ENCODE measurements at regions not wholly inside any gene's neighbourhood (a gene's known extent, or its start where the extent isn't known, plus 50 kb on each side); places are given as distances from the start of the nearest gene placed in this dataset.

DNA sequence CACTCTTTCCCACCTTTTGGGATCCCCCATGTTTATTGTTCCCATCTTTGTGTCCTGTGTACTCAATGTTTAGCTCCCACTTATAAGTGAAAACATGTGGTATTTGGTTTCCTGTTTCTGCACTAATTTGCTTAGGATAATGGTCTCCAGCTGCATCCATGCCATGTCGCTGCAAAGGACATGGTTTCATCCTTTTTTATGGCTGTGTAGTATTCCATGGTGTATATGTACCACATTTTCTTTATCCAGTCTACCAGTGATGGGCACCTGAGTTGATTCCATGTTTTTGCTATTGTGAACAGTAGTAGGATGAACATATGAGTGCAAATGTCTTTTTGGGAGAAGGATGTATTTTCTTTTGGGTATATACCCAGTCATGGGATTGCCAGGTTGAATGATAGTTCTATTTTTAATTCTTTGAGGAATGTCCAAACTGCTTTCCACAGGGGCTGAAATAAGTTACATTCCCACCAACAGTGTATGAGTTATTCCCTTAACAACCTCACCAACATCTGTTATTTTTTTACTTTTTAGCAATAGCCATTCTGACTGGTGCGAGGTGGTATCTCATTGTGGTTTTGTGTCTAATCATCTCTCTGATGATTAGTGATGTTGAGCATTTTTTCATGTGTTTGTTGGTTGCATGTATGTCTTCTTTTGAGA lies 55.7 kb upstream of the MEDAG start:
- ATAC-seq (no peak), FAIRE-seq (no peak), DNase-seq (ENCODE audit: low read depth, low spot score) (no peak)
- Histone ChIP-seq H3K4me2 (ENCODE audit: control insufficient read depth, insufficient read depth) (no peak overlapping the region), H3K27ac (ENCODE audit: control insufficient read depth, insufficient read depth) (no peak overlapping the region), H2AFZ (ENCODE audit: control insufficient read depth, low read depth, low read length) (no peak overlapping the region), H3K27me3 (replicated peaks in 1 of 2; ENCODE audit: control insufficient read depth in 2 of 2, insufficient read depth in 2 of 2, low read length in 1 of 2) (no peaks in the 10 kb centered on the region), H3K9ac (ENCODE audit: control insufficient read depth, insufficient read depth, low read length) (no peak overlapping the region), H3K79me2 (ENCODE audit: control insufficient read depth, insufficient read depth, low read length) (no peaks in the 10 kb centered on the region), H3K4me3 (no peak overlapping the region), H3K36me3 (ENCODE audit: control insufficient read depth in 2 of 2, insufficient read depth in 2 of 2, low read length in 1 of 2) (no peaks in the 10 kb centered on the region), H3K4me1 (ENCODE audit: control insufficient read depth, insufficient read depth, low read length) (peaks cover 12% of the 10 kb centered on the region), H4K20me1 (ENCODE audit: control insufficient read depth, insufficient read depth) (no peaks in the 10 kb centered on the region), H3K9me3 (replicated peaks; ENCODE audit: control insufficient read depth, insufficient read depth, low read length) (no peaks in the 10 kb centered on the region)
- SMC1A ChIA-PET (ENCODE audit: uncharacterized antibody, unreplicated experiment), result no interaction called here
- no peak for TF ChIP-seq CHD1 (IDR thresholded peaks at IDR 0.05; ENCODE audit: low read depth, low read length)
- no peak for TF ChIP-seq MXI1 (IDR thresholded peaks at IDR 0.05; ENCODE audit: low read depth, low read length)
- TF ChIP-seq TCF7 (IDR thresholded peaks at IDR 0.05; ENCODE audit: borderline replicate concordance), result no peak
- POLR2A ChIA-PET, result no interaction called here
- CTCF ChIA-PET, result interaction anchor here (3.4 kb wide), 1 partner anchor 15 kb away, joined by 19 read pairs; no protein-coding TSS in a partner anchor
- 48% methylated on average over 2 of the region's 2 CpGs for WGBS (ENCODE audit: insufficient coverage, insufficient replicate concordance, low lambda C conversion rate, missing lambda C conversion rate)
- no TSS peak for BruUV-seq (replicated peaks)
- intact Hi-C loops (cut with micrococcal nuclease; ENCODE audit: unreplicated experiment), result no loop called here
- RAD21 ChIA-PET (ENCODE audit: unreplicated experiment), result no interaction called here
- in situ Hi-C loops (cut with MboI), result no loop called here

DNA sequence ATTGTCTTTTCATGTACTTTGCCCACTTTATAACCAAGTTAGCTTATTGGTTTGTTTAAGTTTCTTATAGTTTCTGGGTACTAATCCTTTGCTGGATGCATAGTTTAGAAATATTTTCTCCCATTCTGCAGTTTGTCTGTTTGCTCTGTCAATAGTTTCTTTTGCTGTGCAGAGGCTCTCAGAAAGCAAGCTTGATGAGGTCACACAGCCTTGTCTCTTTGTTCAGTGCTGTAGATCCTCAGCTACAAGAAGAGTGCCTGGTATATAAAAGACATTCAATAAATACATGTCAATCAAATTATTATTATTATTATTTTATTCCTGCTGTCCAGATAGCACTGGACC lies 55.2 kb upstream of the MEDAG start:
- H2AFZ ChIP-seq (ENCODE audit: control insufficient read depth, low read depth, low read length), result no peak overlapping the region
- CTCF ChIA-PET, result interaction anchor here (3.4 kb wide), 1 partner anchor 15 kb away, joined by 19 read pairs; no protein-coding TSS in a partner anchor
- POLR2A ChIA-PET, result interaction anchor here (0.8 kb wide), 1 partner anchor 465 kb away, joined by 5 read pairs; no protein-coding TSS in a partner anchor
- no peak for ATAC-seq
- no peaks in the 10 kb centered on the region for H4K20me1 ChIP-seq (ENCODE audit: control insufficient read depth, insufficient read depth)
- H3K36me3 ChIP-seq (ENCODE audit: control insufficient read depth in 2 of 2, insufficient read depth in 2 of 2, low read length in 1 of 2), result no peaks in the 10 kb centered on the region
- TF ChIP-seq MTA2 (IDR thresholded peaks at IDR 0.05; ENCODE audit: low read depth) (no peak), KLF5 (IDR thresholded peaks at IDR 0.05; ENCODE audit: partially characterized antibody) (no peak), WRNIP1 (IDR thresholded peaks at IDR 0.05; ENCODE audit: borderline replicate concordance, low read depth, low read length) (no peak), SIX5 (IDR thresholded peaks at IDR 0.05; ENCODE audit: low read depth, low read length, severe bottlenecking) (no peak), TCF7 (IDR thresholded peaks at IDR 0.05; ENCODE audit: borderline replicate concordance) (no peak)
- DNase-seq (ENCODE audit: low read depth, low spot score), result no peak
- SMC1A ChIA-PET (ENCODE audit: uncharacterized antibody, unreplicated experiment), result no interaction called here
- H3K9me3 ChIP-seq (replicated peaks; ENCODE audit: control insufficient read depth, insufficient read depth, low read length), result no peaks in the 10 kb centered on the region
- peaks cover 6% of the 10 kb centered on the region; the same call in 1 of the 2 replicates for H3K4me1 ChIP-seq (ENCODE audit: control insufficient read depth, insufficient read depth, low read length)
- no peak for FAIRE-seq
- H3K79me2 ChIP-seq (ENCODE audit: control insufficient read depth, insufficient read depth, low read length), result no peaks in the 10 kb centered on the region
- RAD21 ChIA-PET (ENCODE audit: unreplicated experiment), result no interaction called here
- BruUV-seq (replicated peaks), result no TSS peak
- no peak overlapping the region for H3K4me3 ChIP-seq
- in situ Hi-C loops (cut with MboI) (no loop called here), intact Hi-C loops (cut with micrococcal nuclease; ENCODE audit: unreplicated experiment) (no loop called here)
- H3K27ac ChIP-seq (ENCODE audit: control insufficient read depth, insufficient read depth), result no peak overlapping the region
- H3K9ac ChIP-seq (ENCODE audit: control insufficient read depth, insufficient read depth, low read length), result no peak overlapping the region
- H3K27me3 ChIP-seq (replicated peaks in 1 of 2; ENCODE audit: control insufficient read depth in 2 of 2, insufficient read depth in 2 of 2, low read length in 1 of 2), result no peaks in the 10 kb centered on the region
- H3K4me2 ChIP-seq (ENCODE audit: control insufficient read depth, insufficient read depth), result no peak overlapping the region

Data from GM12878 (cell line).